Cerebellar nuclear complex (tissue), 1 donor: ENCODE measurements at regions not wholly inside any gene's neighbourhood (a gene's known extent, or its start where the extent isn't known, plus 50 kb on each side); places are given as distances from the start of the nearest gene placed in this dataset.
"Not testable (repeated sequence)": the region's sequence is repeated elsewhere in the genome, so short reads cannot be mapped to it uniquely, and the experiment has no call there.

Experiments used
- DNase-seq, 2 experiments: peaks; one replicate each; lab custom pipeline; 2025; lab: John Stamatoyannopoulos, UW

DNA sequence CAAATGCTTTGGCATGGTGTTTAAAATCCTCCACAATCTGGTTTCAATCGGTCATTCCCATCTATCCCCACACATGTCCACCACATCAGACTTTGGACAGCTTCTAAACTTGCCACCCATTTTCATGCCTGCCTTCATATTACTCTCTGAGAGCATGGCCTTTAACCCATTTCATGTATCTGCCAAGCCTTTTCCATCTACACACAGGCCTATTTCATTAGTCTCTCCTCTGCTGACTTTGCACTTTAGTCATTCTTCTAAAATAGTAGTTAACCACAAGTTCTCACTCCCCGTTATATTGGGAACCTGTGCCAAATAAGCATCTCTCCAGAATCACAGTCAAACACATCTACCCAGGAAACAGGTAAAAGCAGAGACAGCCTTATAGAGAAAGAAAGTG is 142.2 kb downstream of the MZT1 start:
- no peak for DNase-seq

DNA sequence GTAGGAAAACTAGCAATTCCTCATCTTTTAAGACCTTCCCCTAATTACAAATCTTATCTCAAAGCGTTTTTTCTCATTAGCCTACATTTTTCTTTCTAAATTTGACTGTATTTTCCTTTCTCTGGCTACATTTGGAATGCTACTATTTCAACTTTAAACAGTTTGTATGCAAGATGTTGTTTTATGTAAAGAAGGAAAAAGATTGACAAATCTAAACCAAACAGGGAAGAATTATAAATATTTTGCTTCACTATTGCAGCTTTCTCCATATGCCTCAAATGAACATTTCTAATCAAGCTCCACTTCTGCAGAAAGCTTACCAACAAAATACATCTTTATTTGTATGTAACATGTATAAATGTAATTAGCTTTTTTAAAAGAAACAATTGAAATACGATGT is 156.2 kb downstream of the MZT1 start:
- DNase-seq, result no peak

DNA sequence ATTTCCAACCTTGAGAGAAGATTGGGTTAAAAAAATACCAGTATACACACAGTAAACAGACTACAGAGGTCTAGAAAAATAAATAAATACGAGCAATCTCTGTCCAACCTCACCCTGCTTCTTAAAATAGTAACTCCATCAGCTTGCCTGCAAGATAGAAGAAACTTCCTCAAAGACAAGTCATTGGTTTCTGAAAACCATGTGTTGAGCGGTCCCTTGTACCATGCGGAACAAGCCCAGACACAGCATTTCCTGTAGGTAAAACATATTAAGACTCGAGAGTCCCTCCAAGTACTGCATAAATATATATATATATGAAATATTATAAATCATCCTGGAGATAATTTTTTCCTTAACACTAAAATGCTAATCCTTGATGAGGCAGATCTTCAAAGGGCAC is 157.4 kb downstream of the MZT1 start:
- DNase-seq, result no peak

DNA sequence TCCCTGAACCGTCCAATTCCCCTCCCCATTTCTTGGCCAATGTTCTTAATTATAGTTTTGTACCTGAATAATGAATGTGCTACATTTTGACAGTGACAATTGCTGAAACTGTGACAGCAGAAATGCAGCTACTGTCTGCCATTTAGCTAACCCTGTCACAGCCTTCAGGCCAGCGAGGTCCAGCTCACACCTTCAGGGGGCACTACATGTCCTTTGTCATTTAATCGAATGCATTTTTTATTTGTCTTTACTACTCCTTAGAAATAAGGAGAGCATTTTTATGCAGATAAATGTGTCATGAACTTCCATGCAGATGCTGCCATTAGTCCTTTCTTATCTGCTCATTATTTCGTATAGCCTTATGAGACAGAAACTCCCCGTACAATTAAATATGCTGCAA is 159.9 kb downstream of the MZT1 start:
- DNase-seq, result no peak

DNA sequence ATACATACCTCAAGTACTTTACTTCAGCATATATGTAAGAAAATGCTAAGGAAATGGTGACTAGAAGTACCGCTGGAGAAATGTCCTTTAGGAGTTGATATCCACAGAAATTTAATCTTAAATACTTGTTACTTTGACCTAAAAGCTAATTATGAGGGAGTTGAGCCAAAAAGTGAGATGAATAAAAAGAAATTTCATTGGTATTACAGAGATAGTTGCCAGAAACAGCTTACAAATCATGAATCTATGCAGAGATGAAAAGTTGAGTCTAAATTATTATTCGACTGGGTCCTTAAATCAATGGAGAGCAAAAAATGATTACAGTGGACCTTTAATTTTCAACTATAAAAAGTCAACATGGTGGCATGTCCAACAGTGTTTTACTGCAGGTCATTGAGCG is 160.9 kb downstream of the MZT1 start:
- no peak for DNase-seq

DNA sequence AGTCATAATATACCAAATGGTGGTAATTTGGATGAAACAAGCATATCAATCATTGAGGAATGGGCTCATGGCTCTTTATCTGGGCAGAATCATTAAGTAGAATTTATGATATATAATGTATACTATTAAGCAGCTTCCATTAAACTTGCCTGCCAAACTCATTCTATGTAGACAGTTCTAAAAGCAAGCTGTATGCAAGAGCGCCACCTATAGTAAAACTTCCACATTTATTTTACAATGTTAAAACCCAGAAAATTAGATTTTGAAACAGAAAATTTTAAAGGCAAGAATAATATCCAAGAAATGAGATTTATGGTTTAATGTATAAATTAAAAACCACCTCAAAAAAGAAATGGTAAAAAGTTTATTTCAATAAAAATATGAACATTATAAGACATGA is 161.5 kb downstream of the MZT1 start:
- DNase-seq, result no peak

DNA sequence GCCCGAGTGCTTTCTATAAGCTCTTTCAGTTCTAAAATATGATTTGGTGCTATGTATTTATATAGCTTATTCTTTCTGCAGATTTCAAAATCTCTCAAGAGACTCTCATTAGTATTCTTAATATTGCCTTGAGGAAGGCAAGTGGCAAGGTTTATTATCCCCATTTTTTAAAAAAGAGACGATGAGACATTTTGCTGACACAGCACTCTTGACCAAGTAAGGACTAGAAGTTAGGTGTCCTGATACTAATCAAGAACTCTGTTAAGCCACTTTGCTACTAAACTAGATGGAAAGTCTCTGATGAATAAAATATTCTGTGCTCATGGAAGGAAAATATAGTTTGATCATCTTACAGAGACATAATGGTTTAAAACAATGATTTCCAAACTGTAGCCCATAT is 164.7 kb downstream of the MZT1 start:
- DNase-seq, result no peak

DNA sequence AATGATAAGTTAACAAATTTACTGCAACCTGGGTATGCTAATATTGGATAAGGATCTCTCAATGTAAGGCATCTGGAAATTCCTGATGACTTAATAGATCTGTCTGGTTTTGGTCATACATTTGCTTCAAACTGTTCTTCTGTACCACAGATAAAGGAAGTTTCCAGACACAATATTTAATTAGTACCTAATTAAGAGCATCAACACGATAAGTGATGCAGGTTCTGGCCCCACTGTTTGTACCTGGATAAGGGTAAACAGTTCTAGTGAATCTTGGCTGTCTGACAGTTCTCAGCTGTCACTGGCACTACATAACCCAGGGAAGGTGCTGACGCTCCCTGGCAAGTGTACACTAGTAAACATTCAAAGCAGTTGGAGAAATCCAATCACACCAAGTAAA is 165.6 kb downstream of the MZT1 start:
- DNase-seq, result peak in 1 of 2 experiments; percentile 6

DNA sequence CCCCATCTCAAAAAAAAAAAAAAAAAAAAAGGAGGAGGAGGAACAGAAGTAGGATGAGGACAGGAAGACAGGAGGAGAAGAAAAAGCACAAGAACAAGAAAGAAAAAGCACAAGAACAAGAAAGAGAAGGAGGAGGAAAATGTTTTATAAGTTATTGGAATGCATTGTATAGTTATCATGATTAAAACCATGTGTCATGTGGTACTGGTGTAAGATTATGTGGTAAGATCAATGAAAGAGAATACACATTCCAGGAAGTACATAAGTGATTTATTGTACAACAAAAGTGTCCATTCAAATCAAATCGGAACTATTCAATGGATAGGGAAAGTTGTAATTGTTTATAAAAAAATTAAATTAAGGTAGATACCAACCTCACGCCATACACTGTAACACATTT is 167.7 kb downstream of the MZT1 start:
- DNase-seq, result no peak

DNA sequence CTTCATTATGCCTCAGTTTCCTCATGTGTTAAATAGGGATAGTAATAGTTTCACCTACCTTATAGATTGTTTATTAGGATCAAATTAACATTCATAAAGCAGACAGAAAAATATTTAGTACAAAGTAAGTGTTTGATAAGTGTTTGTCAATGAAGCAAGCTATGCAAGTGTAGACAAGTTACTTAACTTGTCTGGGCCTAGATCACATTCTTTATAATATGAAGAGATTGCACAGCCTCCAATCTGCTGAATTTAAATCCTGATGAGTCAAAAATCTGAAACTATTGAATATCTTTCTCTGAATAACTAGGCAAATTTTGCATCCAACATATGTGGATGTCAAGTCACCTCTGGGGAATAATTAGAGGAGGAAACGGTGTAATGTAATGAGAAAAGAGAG is 170.5 kb downstream of the MZT1 start:
- no peak for DNase-seq

DNA sequence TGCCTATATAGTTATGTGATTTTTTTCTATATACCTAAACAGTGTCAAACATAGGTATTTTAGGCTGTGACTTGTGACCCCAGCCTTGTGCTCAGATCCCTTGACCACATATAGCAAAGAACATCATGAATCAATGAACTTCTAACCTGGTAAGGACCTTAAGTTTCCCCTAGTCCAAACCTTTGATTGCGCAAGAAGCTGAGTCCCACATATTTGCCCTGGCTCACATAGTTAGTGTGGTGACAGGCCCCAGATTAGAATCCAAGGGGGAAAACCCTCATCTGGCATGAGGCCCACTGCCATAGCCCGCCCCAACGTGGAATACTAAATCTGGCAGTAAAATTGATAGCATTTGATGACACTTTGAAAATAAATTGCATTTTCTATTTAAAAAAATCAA is 171.8 kb downstream of the MZT1 start:
- DNase-seq, result no peak

DNA sequence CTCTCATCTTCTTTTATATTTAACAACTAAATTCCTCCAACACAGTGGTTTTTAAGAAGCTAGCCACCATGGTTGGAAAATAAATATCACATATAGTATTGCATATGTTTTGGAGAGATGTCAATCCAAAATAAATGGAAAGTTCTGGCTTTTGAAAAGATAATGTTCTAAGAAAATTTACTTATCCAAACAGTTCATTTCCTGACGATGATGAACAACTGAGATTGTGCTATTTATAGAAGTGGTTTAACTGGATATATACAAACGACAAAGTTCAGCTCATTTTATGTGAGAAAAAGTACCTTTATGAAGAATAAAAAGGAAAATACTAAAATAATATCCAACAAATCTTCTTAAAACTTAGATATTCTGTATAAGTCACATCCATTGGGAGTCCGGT is 174.7 kb downstream of the MZT1 start:
- DNase-seq, result no peak

DNA sequence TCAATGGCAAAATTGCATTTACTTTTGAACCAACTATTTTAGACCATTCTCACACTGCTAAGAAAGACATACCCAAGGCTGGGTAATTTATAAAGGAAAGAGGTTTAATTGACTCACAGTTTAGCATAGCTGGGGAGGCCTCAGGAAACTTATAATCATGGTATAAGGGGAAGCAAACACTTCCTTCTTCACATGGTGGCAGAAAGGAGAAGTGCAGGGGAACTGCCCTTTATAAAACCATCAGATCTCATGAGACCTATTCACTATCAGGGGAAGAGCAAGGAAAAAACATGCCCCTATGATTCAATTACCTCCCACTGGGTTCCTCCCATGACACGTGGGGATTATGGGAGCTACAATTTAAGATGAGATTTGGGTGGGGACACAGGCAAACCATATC is 181.5 kb downstream of the MZT1 start:
- DNase-seq, result not testable (repeated sequence)

DNA sequence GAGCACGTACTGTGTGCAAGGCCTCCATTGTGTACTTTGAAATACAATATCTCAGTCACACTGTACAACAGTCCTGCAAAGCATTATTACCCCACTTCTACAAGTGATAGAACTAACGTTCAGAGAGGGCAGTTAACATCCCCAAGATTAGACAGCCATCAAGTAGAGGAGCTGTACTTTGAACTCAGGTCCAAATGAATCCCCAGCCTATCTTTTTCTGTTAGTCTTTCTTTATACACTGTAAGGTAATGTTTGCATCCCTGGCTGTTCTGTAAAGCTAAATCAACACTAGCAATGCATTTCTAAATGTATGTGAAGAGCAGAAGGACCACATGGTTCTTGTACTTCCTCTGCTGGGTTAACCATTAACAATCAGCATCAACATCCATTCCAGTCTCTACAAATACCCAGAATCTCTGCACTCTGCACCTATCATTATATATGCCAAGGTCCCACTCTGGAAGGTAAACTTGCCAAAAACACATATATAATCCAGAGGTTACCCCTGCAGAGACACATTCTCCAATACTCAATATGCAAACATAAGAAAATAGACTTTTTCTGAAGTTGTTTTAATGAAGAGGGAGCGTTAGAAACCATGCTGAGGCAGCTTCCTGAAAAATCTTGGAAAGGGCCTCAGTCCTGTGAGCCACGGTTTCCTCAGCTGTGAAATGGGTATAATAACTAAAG is 182.3 kb downstream of the MZT1 start:
- no peak for DNase-seq

DNA sequence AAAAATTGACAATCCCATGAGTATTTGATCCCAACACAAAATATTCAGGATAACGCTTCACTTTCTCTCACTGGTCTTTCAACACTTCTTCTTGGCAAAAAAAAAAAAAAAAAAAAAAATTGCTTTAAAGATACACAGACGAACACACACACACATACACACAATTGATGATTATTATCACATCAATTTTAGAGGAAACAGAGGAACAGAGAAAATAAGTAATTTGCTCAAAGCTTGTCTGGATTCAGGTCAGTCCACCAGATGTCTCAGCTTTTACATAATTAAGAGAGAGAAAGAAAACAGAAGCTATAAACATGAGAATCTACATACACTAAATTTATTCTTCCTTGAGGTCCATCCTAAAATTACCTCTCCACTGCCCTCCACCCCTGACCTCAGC is 183.4 kb downstream of the MZT1 start:
- DNase-seq, result no peak

DNA sequence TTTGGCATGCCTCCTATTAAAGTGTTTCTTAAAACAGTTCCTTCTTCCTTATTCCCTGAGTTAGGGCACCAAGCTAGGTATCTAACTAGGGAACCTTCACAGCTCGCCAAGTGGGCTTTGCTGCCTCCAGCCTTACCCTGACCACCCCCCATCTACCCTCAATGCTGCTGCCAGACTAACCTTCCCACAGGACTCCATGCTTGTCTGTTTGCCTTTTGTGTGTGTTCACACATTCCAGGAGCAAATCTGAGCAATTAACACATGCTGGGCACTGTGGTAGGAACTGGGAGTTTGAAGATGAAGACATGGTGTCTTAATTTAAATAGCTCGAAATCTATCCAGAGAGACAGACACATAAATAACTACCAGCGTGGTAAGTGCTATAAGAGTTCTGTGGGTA is 185.2 kb downstream of the MZT1 start:
- no peak for DNase-seq

DNA sequence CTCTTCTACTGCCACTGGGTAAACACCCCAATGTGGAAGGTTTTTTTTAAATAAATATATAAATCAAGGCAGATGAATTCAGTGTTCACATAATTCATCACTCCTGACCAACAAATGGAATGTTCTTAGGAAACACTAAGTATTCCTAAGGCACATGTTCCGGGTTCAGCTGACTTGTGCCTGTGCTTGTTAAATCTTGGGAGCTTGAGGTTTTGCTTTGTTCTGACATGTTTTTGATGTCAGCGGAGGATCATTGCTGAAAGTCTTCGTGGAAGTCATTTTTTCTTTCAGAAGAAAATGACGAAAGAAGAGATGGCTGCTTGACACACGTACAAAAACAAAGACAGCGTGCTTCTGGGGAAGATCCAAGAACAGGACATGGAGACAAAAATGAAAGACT is 185.8 kb downstream of the MZT1 start:
- no peak for DNase-seq

DNA sequence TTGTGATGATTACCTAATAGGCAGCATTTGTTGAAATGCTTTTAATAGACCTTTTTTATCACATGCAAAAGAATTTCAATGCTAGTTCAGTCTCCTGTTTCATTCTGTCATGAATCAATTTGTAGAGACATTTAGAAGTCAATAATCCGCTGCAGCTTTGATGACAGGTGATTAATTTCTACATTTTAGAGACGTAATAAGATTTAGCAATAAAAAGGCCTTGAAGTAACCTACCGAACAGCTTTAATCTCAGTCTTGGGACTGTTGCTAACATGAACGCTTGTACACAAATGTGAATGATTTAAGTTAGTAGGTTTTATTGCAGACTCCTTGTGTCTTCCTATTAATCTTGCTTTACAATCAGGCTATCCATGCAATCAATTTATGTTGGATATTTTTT is 186.5 kb downstream of the MZT1 start:
- no peak for DNase-seq

DNA sequence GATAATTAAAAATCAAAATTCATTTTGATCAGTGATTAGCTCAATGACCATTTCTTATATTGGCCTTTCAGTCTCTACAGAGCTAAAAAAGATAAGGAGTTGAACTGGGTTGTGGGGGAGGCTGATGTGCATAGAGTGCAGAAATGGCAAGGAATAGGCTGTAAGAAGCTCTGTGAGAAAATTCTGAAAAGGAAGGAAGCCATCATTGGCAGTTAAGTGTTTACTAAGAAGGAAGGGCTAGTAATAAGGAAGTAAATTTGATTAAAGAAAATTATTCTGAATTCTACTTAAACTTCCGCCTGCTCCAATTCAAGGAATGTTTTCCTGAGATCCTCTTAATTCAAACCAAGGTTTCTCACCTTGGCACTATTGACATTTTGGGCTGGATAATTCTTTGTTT is 187.5 kb downstream of the MZT1 start:
- no peak for DNase-seq

DNA sequence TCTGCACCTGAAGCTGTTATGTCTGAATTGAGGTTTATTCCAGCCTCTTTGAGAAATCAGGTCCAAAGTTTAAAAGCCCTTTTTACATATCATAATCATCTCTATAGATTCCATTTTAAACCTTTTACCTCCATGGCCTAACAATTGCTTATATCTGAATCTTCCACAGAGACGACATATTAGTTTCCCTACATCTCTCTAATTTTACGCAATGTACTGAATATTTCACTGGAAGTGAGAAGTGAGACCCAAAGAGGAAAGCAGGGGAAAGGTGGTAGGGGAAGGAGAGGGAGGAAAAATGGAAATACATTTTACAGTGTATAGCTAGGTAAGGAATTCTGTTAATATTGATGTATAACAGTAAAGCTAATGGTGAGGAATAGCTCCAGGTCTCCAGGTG is 189.6 kb downstream of the MZT1 start:
- DNase-seq, result no peak

DNA sequence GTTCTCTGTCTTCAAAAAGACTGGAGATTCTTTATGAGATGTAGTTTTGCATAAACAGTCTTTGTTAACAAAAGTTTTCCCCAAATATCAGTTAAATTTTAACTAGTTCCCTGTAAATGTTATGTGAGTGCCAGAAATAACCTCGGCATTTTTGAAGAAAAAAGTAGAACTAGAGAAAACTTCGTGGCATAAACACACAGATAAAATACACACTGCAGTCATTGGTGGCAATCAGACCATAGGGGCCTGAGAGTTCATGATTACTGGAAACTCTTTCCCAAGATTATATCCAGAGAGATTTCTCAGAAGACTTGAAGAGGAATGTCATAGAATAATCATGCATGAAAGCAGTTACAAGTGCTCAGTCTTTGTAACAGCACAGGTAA is 190.0 kb downstream of the MZT1 start:
- no peak for DNase-seq

DNA sequence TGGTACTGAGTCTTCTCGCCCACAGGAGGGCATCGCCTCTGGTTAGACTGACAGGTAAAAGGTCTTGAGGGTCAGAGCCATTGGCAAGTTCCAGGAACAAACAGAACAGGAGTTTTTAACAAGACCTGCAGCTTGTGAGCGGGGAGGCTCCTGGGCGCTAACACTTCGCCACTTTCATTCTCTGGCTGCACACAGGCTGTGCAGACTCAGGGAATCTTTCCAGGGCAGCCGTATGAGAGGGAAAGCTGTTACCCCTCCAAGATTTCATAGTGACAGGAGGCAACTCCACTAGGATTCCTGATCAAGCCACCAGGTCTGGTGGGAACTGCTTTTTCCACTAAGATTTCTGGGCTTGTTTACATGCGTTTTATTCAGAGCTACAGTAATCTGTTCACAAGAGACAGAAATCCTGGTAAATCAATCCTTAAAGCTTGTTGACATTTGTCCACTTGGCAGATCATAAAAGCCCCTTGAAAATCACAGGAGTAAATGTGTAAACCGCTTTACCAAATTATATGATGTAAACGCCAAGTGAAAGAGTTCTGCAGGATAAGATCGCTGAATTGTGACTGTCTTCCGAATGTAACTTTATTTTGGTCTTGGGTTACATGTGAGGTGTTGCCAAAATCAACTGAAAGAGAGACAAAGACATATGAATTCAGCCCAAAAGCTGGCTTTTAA is 190.6 kb downstream of the MZT1 start:
- DNase-seq, result peak in 1 of 2 experiments; percentile 9

DNA sequence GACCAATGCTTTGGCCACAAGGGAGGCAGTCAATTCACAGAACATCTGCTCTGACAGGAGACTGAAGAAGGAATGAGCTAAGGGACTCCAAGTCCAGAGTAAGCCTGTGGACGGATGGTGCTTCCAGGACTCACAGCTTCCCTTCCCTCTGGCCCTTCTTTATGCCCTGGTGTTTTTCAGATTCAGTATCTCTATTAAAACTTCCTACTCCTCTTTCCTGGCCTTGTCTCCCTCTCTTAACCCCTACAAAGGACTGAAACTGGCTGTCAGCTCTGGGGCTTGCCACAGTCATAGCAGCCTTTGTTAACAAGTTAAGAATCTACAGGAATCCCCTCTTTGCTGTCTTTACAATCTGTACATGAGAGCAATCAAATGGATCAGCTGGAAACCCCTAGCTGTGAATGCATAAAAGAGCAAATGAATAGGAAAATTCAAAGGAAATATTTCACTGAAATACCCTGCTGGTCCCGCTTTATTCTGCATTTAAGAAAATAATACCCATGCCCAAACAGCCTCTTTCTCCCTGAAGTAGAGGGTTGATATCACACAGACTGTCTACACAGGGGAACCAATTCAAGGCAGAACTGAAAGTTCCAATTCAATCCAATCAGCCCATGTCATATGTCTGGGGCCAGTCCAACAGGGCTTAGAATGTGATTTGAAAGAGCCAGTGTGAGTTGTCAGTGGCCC is 192.3 kb downstream of the MZT1 start:
- no peak for DNase-seq

DNA sequence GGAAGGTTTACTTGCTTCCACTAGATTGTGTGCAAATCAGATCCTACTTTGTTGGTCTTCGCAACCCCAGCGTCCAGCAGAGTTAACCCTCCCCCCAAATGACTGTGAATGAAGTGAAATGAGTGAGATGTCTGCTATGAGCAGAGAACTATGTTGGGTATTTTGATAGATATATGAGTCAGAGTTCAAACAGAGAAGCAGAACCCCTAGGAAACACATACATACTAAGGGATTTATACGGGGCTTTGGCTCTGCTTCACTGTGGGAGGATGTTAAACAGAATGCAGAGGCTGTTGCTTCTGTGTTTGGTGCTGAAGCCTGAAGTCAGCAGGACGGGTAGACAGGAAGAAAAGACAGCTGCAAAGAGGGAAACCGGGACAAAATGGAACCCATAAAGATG is 197.0 kb downstream of the MZT1 start:
- no peak for DNase-seq
